Mesothelial cell of epicardium (in vitro differentiated cells): ENCODE measurements at regions not wholly inside any gene's neighbourhood (a gene's known extent, or its start where the extent isn't known, plus 50 kb on each side); places are given as distances from the start of the nearest gene placed in this dataset.

Experiments used
- DNase-seq, 2 experiments: peaks; one replicate each; pipeline ENCODE4 v3.0.0; 2021; ENCODE audit warnings: low spot score in 2 of 2; ENCODE audit not compliant: unreplicated experiment in 2 of 2
- H3K27ac Mint-ChIP-seq: 2 replicates; pipeline ENCODE4 v1.8.0; 2021; ENCODE audit warnings: mixed read lengths
- H3K27me3 Mint-ChIP-seq: 2 replicates; pipeline ENCODE4 v1.8.0; 2021; ENCODE audit warnings: low read depth, mixed read lengths
- H3K36me3 Mint-ChIP-seq: 2 replicates; pipeline ENCODE4 v1.8.0; 2021; ENCODE audit warnings: mixed read lengths
- H3K4me1 Mint-ChIP-seq: 2 replicates; pipeline ENCODE4 v1.8.0; 2021; ENCODE audit warnings: mixed read lengths
- H3K4me3 Mint-ChIP-seq: 2 replicates; pipeline ENCODE4 v1.8.0; 2021; ENCODE audit warnings: mild to moderate bottlenecking, moderate library complexity, mixed read lengths
- H3K9me3 Mint-ChIP-seq: 2 replicates; pipeline ENCODE4 v1.8.0; 2021; ENCODE audit warnings: mixed read lengths
- TF ChIP-seq, protein P1 (sequence below): fragments of 200-600 bp; sonication (generic); IDR thresholded peaks from one replicate; pipeline ENCODE4 v1.5.0; 2021; ENCODE audit warnings: antibody characterized with exemption; ENCODE audit not compliant: unreplicated experiment

- Mint-ChIP-seq H3K27me3 (no peaks in the 10 kb centered on the region), H3K4me3 (no peak overlapping the region), H3K4me1 (peaks cover 22% of the 10 kb centered on the region), H3K9me3 (no peaks in the 10 kb centered on the region), H3K36me3 (no peaks in the 10 kb centered on the region), H3K27ac (peak overlapping the region; percentile 73)
- TF ChIP-seq, protein P1, sequence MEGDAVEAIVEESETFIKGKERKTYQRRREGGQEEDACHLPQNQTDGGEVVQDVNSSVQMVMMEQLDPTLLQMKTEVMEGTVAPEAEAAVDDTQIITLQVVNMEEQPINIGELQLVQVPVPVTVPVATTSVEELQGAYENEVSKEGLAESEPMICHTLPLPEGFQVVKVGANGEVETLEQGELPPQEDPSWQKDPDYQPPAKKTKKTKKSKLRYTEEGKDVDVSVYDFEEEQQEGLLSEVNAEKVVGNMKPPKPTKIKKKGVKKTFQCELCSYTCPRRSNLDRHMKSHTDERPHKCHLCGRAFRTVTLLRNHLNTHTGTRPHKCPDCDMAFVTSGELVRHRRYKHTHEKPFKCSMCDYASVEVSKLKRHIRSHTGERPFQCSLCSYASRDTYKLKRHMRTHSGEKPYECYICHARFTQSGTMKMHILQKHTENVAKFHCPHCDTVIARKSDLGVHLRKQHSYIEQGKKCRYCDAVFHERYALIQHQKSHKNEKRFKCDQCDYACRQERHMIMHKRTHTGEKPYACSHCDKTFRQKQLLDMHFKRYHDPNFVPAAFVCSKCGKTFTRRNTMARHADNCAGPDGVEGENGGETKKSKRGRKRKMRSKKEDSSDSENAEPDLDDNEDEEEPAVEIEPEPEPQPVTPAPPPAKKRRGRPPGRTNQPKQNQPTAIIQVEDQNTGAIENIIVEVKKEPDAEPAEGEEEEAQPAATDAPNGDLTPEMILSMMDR = no peak
- no peak for DNase-seq
Observed at GRCh38 chr18:55097456-55098170, 138.4 kb upstream of the CCDC68 start.

- DNase-seq = no peak
- TF ChIP-seq, protein P1 = no peak
- no peaks in the 10 kb centered on the region for H3K27me3 Mint-ChIP-seq
- H3K27ac Mint-ChIP-seq = no peak overlapping the region
- no peak overlapping the region for H3K4me3 Mint-ChIP-seq
- peaks cover 22% of the 10 kb centered on the region for H3K4me1 Mint-ChIP-seq
- no peaks in the 10 kb centered on the region for H3K9me3 Mint-ChIP-seq
- H3K36me3 Mint-ChIP-seq = no peaks in the 10 kb centered on the region
Observed at GRCh38 chr18:55096263-55096951, 137.1 kb upstream of the CCDC68 start.

- DNase-seq = no peak
- Mint-ChIP-seq H3K27me3 (no peaks in the 10 kb centered on the region), H3K9me3 (no peaks in the 10 kb centered on the region), H3K4me1 (peaks cover 22% of the 10 kb centered on the region), H3K36me3 (no peaks in the 10 kb centered on the region), H3K27ac (no peak overlapping the region), H3K4me3 (no peak overlapping the region)
- TF ChIP-seq, protein P1 = no peak
Observed at GRCh38 chr18:55095584-55095983, 136.3 kb upstream of the CCDC68 start.

GRCh38 chr18:55093808-55094207, 134.5 kb upstream of the CCDC68 start:
- TF ChIP-seq, protein P1 = no peak
- H3K27ac Mint-ChIP-seq = no peak overlapping the region
- H3K27me3 Mint-ChIP-seq = no peaks in the 10 kb centered on the region
- DNase-seq = no peak
- no peak overlapping the region for H3K4me3 Mint-ChIP-seq
- no peaks in the 10 kb centered on the region for H3K9me3 Mint-ChIP-seq
- peaks cover 25% of the 10 kb centered on the region for H3K4me1 Mint-ChIP-seq
- H3K36me3 Mint-ChIP-seq = no peaks in the 10 kb centered on the region

DNA sequence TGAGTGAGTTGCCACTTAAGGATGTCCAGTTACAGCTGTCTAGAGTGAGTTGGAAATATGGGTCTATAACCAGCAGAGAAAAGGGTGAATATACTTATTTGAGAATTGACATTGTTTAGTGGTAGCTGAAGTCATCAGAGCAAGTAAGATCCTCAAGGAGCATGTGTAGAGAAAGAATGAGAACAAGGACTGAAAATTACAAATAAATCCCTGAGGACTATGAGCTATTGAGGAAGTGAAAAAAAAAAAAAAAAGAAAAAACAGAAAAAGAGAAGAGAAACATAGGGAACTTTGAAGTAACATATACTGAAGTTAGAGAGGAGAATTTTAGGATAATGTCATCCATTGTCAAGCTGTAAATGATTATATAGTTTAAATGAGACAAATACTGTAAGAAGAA, 134.0 kb upstream of the CCDC68 start:
- no peak overlapping the region for H3K27ac Mint-ChIP-seq
- H3K4me1 Mint-ChIP-seq = peaks cover 30% of the 10 kb centered on the region
- TF ChIP-seq, protein P1 = no peak
- H3K27me3 Mint-ChIP-seq = no peaks in the 10 kb centered on the region
- no peak for DNase-seq
- no peaks in the 10 kb centered on the region for H3K36me3 Mint-ChIP-seq
- no peaks in the 10 kb centered on the region for H3K9me3 Mint-ChIP-seq
- H3K4me3 Mint-ChIP-seq = no peak overlapping the region
